HG02571 (cell line): ENCODE measurements at regions not wholly inside any gene's neighbourhood (a gene's known extent, or its start where the extent isn't known, plus 50 kb on each side); places are given as distances from the start of the nearest gene placed in this dataset.

Source experiments
- ATAC-seq: cut with Tn5 transposase; IDR thresholded peaks from one replicate; pipeline ENCODE4 v1.9.1; 2021; ENCODE audit warnings: mild to moderate bottlenecking, moderate library complexity; ENCODE audit not compliant: unreplicated experiment

- no peak for ATAC-seq
Measured at GRCh38 chr21:35905096-35905962, 155.0 kb downstream of the SETD4 start.

DNA sequence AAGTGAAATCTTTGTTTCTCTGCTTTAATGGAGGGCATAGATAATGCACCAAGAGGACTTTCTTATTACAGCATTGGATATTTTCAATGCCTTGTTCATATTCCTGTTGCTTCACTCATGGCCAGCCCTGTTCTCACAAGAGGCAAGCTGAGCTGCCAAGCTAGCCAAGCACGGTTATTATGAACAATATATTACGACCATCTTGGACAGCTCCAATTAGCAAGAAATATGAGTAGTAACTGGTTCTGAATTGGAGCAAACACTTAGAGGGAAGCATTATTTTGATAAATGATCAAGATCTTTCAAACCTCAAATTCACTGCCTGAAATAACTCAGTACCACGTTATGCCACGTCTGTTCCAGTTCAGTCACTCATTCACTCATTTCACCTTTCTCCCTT is 159.8 kb downstream of the SETD4 start:
- no peak for ATAC-seq

GRCh38 chr21:35896060-35896459 is 164.3 kb downstream of the SETD4 start:
- no peak for ATAC-seq

DNA sequence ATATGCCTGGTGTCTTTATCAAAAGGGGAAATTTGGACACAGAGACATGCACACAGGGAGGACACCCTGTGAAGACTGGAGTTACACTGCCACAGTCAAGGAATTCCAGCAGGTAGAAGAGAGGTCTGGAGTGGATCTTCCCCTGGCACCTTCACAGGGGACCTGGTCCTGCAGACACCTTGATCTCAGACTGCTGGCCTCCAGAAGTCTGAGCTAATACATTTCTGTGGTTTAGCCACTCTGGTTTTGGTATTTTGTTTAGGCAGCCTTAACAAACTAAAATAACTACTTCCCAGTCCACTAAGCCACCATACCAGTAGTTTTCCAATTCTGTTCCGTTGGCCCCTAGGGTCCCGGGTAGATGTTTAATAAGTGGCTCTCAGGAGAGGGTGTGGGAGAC is 164.7 kb downstream of the SETD4 start:
- ATAC-seq: no peak

DNA sequence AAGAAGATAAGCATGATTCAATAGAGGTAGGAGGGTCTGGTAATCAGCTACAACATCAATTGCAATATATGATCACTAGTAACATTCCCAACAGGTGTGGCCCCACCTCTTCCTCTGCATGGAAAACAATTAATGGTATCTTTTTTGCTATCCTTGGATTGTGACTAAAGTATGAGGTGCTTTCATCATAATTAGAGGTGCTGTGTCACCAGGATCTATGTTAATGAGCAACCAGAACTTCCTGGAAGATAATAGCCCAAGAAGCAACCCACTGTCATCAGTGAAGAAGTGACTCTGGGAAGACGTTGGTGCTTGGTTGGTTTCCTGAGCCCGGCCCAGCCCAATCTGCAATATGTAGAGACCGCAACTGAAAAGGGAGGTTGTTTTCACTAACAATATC is 167.2 kb downstream of the SETD4 start:
- no peak for ATAC-seq

DNA sequence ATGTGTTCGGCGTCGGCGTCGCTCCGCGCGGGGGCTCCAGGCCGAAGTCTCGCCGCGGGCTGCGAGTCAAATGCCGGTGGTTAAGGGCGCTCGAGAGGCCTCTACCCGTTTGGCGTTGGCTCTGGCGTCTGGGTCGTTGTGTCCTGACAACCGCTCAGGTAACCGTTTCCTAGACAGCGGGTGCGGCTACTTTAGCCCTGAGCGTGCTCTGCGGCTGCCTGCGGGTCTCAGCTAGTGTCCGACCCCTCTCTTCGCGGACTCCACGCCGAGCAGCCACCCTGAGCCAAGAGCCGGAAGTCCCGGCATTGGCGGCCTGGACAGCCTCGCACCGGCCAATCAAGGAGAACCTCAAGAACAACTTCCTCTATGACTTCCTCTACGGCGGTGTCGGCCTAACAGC is 173.4 kb downstream of the SETD4 start:
- ATAC-seq: no peak

DNA sequence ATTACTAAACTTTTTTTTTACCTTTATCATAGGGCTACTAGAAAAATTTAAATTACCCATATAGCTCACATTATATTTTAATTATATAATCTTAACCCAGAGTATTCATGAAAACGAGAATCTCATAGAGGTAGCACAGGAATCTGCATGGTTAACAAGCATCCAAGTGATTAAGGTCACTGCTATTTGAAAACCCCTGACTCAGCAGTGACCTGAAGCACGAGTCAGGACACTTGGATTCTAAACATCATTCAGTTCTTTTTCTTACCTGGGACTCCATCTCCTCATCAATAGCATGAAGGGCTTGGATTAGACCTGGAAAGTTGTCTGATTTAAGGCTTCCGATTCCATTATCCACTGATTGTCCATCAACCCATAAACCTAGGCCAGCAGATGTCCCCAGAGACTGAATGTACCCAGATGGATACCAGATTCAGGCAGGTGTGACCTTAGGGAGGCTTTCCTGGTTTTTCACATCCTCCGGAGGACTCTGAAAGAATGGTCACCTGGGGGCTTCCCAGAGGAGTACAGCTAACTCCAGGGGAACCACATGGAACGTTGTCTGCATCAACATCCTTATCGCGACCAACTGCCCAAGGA is 174.3 kb downstream of the SETD4 start:
- ATAC-seq: no peak

DNA sequence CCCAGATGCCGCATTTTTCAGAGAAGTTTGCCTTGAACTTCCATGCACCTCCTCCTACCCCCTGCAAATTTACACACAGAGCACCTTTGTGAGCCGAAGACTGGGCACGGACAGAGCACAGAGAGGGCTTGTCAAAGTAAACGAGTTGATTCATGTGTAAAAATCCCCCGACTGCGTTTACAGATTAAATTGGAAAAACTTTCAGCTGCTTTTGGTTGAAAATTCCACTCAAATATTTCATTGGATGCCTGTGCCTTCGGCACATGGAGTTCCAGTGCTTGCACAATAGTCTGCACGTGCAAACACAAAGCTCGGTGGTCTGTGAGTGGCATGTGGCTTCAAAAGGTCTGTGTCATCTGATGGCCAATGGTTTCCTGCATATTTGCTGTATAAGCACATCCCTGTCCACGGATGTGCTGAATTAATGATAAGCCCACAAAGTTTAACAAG is 177.5 kb downstream of the SETD4 start:
- no peak for ATAC-seq

- ATAC-seq: no peak
Measured at GRCh38 chr21:35873441-35873840, 186.9 kb downstream of the SETD4 start.

DNA sequence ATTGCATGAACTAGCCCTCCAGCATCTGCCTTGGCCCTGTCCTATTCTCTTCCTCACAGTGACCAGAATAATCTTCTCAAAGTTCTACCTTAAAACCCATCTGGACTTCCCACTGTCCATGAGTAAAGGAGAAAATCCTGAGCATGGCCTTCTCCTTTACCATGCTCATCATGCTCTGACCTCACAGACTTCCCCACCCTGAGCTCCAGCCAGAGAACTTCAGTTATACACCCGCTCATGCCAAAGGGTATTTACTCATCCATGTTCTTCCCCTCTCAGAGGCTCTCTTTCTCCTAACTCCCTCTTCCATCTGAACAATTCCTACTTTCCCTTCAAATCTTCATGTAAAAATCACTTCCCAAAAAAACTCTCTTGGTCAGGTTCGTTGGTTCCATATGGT is 188.4 kb downstream of the SETD4 start:
- no peak for ATAC-seq

GRCh38 chr21:35868869-35869223 is 191.5 kb downstream of the SETD4 start:
- ATAC-seq: no peak

GRCh38 chr21:35868005-35868868 is 192.1 kb downstream of the SETD4 start:
- no peak for ATAC-seq

DNA sequence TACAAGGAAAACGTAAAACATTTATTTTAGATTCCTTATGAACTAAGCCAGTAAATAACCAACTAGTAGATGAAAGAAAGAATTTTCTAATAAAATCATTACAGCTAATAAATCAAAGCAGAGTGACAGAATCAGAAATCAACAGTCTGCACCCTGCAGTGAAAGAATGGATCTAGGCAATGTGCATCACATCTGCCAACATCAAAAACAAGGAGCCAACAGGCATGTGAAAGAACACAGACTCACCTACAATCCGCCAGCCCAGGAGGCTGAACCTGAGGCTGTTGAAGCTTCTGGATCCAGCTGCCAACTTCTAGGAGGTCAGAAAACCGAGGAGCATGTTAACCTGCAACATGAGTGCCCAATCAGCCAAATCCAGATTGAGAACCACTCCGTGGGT is 196.3 kb downstream of the SETD4 start:
- ATAC-seq: no peak

- ATAC-seq: no peak
Measured at GRCh38 chr21:35862969-35863368, 197.4 kb downstream of the SETD4 start.

DNA sequence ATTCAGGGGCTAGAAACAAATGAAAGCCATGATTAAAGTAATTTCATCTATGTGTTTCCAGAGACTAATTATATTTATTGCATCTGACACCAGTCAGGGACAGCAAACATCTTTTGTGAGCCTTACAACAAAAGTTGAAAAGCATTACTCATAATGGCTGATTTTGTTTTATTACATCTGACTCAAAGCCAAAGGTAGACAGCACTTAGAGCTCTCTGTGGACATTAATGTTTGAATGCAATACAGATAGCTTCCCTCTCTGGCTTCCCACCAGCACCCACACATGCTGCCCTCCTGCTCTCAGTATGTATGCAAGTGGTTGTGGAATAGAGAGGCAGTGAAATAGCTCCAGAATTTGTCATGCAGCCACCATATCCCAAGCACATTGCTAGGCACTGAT is 198.7 kb downstream of the SETD4 start:
- ATAC-seq: no peak

DNA sequence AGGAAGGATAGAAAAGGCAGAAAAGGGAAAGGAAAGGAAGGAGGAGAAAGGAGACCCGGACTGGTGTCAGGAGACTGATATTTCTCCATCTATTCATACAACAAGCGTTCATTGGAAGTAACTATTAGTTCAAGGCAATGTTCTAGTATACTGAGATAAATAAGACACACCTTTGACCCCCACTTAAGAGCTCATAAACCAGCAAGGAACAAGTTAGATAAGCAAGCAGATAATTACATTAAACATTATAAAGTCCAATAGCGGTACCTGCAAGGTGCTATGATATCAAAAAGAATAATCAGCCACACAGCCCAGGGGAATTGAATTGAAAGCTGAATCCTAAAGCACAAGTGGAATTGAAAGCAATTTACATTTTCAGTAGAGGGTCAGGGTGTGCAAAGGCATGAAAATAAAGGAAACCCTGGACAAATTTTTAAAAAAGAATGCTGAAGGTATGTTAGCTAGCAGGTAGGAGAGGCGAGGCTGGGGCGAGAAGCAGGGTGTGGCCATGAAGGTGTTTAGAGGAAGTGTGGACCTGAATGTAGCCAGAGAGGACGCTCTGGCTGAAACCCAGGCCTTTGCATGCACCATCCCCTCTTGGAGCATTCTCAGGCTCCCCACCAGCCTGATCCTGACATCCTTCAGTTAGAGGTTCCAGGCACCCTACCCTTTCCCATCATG is 200.0 kb downstream of the SETD4 start:
- ATAC-seq: no peak

DNA sequence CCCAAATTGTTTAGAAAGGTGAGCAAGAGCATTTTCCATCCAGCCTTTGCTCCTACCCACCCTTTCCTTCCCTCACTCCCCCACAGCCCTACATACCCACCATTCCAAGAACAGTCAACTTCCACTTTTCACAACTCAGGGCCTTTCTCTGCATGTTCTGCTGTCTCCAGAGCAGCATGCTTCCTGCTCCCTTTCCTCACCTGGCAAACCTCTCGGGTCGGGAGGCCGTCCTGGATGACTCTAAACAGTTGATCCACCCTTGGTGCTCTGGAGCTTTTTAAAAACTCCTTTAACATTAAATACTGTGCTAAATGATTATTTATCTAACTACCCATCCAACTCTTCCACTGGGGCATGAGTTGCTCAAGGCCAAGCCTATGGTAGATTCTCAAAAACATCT is 200.6 kb downstream of the SETD4 start:
- ATAC-seq: no peak

GRCh38 chr21:35857095-35857494 is 203.2 kb downstream of the SETD4 start:
- ATAC-seq: no peak

GRCh38 chr21:35855484-35855883 is 204.8 kb downstream of the SETD4 start:
- no peak for ATAC-seq

DNA sequence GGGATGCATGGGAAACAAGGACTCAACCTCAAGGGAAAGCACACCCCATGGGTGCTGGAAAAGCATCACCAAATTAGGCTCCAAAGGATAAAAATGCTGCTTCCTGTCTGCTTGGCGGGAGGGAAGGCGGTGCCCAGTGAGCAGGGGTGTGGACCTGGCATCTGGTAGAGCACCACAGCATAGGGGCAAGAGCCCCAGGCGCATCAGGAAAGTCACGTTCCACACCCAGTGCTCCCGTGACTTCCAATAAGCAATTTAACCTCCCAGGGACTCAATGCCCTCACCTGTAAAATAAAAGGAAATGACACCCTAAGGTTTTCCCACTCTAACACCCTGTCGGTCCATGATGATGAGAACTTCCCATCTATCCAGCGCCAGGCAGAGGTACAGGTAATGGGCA is 206.0 kb downstream of the SETD4 start:
- no peak for ATAC-seq
